ENCODE measurements at regions not wholly inside any gene's neighbourhood (a gene's known extent, or its start where the extent isn't known, plus 50 kb on each side); places are given as distances from the start of the nearest gene placed in this dataset.

DNA sequence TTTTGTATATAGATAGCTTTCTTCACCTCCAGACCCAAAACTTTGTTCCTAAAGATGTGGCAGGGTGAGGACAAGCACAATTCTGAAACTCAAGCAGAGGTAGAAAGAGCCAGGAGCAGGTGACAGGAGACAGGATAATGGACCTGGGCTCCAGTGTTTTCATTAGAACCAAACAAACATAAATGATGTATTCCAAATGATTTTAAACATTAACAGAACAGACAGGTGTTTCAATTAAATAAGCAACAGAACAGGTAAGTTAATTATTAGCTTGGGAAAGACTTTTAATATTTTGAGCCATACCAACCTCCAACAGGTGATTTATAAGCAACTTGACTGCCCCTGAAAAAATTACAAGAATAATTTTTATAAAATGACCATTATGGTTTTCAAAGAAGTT is 459.4 kb upstream of the LCORL start:
- TF ChIP-seq, protein P1, sequence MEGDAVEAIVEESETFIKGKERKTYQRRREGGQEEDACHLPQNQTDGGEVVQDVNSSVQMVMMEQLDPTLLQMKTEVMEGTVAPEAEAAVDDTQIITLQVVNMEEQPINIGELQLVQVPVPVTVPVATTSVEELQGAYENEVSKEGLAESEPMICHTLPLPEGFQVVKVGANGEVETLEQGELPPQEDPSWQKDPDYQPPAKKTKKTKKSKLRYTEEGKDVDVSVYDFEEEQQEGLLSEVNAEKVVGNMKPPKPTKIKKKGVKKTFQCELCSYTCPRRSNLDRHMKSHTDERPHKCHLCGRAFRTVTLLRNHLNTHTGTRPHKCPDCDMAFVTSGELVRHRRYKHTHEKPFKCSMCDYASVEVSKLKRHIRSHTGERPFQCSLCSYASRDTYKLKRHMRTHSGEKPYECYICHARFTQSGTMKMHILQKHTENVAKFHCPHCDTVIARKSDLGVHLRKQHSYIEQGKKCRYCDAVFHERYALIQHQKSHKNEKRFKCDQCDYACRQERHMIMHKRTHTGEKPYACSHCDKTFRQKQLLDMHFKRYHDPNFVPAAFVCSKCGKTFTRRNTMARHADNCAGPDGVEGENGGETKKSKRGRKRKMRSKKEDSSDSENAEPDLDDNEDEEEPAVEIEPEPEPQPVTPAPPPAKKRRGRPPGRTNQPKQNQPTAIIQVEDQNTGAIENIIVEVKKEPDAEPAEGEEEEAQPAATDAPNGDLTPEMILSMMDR (conservative IDR thresholded peaks at IDR 0.05; ENCODE audit: low read length) = no peak
- TF ChIP-seq EZH2phosphoT487 (IDR thresholded peaks at IDR 0.05; ENCODE audit: borderline replicate concordance) = no peak

Data from Loucy (cell line).